ENCODE measurements at regions not wholly inside any gene's neighbourhood (a gene's known extent, or its start where the extent isn't known, plus 50 kb on each side); places are given as distances from the start of the nearest gene placed in this dataset.

DNA sequence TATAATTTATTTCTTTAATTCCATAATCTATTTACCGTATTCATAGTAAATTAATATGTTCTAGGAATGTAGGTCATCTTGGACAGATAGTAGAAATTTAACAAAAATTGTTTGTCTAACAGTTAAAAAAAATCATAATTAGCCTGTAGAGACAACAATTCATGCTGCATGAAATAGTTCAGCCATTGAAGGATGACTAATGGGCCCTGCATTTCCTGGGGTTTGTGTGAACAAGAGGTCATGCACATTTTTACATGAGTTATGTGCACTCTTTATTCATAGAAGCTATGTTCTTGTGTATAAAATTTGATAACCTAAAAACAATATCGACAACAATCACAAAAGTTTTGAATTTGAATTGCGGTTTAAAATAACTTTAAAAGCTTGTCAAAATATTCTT is 1663.6 kb downstream of the SUCLG1 start:
- POLR2A ChIA-PET, result no interaction called here
- ATAC-seq, result peak; percentile 81; the same call in 1 of the 2 replicates
- no peak overlapping the region for H3K27ac ChIP-seq (ENCODE audit: low read length)

DNA sequence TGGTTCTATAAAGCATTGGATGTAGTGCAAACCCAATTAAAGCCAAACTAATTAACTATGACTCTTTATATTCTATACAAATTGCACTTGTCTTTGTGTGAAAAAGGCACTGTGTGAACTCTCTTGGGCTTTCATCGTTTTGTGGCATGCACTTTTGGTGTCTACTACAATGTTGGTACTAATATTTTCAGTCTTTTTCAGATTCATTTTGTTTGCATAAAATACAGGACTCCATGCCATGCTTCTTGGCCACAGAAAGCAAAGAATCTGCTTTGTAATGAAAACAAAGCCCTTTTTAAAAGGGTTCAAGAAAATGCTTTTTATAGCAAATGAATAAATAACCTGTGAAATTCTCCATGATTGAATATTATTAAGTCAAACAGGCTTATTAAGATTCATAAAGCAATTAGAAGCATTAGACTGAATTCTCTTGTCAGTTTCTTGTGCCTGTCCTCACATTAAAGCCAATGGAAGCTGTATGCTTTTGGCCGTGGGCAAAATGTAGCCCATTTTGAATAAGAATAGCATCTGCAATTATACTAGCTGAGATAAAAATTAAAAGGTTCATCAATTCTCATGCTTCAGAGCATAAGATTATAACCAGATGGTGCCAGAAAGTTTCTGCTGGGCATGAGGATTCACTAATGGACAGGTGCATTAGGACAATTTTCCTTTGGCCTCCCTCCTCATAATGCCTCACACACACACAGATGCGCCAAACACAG is 1665.2 kb downstream of the SUCLG1 start:
- intact Hi-C loops (cut with micrococcal nuclease; ENCODE audit: unreplicated experiment) (no loop called here), in situ Hi-C loops (cut with HindIII; ENCODE audit: low pct_unique_long_range_greater_than_20kb, low sequenced_read_pairs) (no loop called here)
- peaks cover 3% of the 10 kb centered on the region; the same call in 1 of the 2 replicates for H3K9me3 ChIP-seq (ENCODE audit: control insufficient read depth, insufficient read depth, low read depth, low read length)
- POLR2A ChIA-PET, result no interaction called here
- no peak for DNase-seq (ENCODE audit: low read depth, low spot score)
- no peak for ATAC-seq
- H3K4me1 ChIP-seq (ENCODE audit: control insufficient read depth, insufficient read depth, low read length), result peaks cover 22% of the 10 kb centered on the region
- TF ChIP-seq SIN3A (IDR thresholded peaks at IDR 0.05; ENCODE audit: borderline replicate concordance, insufficient read depth, low read depth, low read length) (no peak), POLR2AphosphoS5 (IDR thresholded peaks at IDR 0.05; ENCODE audit: low read depth, low read length) (no peak), TCF7L2 (IDR thresholded peaks at IDR 0.05; ENCODE audit: low read depth, low read length) (no peak)
- TF ChIP-seq, protein P1, sequence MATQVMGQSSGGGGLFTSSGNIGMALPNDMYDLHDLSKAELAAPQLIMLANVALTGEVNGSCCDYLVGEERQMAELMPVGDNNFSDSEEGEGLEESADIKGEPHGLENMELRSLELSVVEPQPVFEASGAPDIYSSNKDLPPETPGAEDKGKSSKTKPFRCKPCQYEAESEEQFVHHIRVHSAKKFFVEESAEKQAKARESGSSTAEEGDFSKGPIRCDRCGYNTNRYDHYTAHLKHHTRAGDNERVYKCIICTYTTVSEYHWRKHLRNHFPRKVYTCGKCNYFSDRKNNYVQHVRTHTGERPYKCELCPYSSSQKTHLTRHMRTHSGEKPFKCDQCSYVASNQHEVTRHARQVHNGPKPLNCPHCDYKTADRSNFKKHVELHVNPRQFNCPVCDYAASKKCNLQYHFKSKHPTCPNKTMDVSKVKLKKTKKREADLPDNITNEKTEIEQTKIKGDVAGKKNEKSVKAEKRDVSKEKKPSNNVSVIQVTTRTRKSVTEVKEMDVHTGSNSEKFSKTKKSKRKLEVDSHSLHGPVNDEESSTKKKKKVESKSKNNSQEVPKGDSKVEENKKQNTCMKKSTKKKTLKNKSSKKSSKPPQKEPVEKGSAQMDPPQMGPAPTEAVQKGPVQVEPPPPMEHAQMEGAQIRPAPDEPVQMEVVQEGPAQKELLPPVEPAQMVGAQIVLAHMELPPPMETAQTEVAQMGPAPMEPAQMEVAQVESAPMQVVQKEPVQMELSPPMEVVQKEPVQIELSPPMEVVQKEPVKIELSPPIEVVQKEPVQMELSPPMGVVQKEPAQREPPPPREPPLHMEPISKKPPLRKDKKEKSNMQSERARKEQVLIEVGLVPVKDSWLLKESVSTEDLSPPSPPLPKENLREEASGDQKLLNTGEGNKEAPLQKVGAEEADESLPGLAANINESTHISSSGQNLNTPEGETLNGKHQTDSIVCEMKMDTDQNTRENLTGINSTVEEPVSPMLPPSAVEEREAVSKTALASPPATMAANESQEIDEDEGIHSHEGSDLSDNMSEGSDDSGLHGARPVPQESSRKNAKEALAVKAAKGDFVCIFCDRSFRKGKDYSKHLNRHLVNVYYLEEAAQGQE (IDR thresholded peaks at IDR 0.05; ENCODE audit: insufficient read depth in 1 of 2, low read depth in 2 of 2, low read length in 1 of 2), result no peak
- TF ChIP-seq, protein P2, sequence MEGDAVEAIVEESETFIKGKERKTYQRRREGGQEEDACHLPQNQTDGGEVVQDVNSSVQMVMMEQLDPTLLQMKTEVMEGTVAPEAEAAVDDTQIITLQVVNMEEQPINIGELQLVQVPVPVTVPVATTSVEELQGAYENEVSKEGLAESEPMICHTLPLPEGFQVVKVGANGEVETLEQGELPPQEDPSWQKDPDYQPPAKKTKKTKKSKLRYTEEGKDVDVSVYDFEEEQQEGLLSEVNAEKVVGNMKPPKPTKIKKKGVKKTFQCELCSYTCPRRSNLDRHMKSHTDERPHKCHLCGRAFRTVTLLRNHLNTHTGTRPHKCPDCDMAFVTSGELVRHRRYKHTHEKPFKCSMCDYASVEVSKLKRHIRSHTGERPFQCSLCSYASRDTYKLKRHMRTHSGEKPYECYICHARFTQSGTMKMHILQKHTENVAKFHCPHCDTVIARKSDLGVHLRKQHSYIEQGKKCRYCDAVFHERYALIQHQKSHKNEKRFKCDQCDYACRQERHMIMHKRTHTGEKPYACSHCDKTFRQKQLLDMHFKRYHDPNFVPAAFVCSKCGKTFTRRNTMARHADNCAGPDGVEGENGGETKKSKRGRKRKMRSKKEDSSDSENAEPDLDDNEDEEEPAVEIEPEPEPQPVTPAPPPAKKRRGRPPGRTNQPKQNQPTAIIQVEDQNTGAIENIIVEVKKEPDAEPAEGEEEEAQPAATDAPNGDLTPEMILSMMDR (IDR thresholded peaks at IDR 0.05), result no peak
- CTCF ChIA-PET, result no interaction called here
- H3K27me3 ChIP-seq (ENCODE audit: control insufficient read depth, insufficient read depth, low read length), result no peaks in the 10 kb centered on the region
- H3K36me3 ChIP-seq (ENCODE audit: control insufficient read depth, insufficient read depth, low read length), result no peaks in the 10 kb centered on the region
- H3K4me3 ChIP-seq (ENCODE audit: low read depth in 2 of 2, low read length in 2 of 2), result no peak overlapping the region
- BruUV-seq (replicated peaks), result no TSS peak
- H3K27ac ChIP-seq (ENCODE audit: low read length), result no peak overlapping the region; the same call in 1 of the 2 replicates

More for the DNA sequence above, 1663.6 kb downstream of the SUCLG1 start:
- in situ Hi-C loops (cut with HindIII; ENCODE audit: low pct_unique_long_range_greater_than_20kb, low sequenced_read_pairs) (no loop called here), intact Hi-C loops (cut with micrococcal nuclease; ENCODE audit: unreplicated experiment) (no loop called here)
- no peaks in the 10 kb centered on the region for H3K36me3 ChIP-seq (ENCODE audit: control insufficient read depth, insufficient read depth, low read length)
- peak; percentile 39 for DNase-seq (ENCODE audit: low read depth, low spot score)
- peaks cover 3% of the 10 kb centered on the region; the same call in 1 of the 2 replicates for H3K9me3 ChIP-seq (ENCODE audit: control insufficient read depth, insufficient read depth, low read depth, low read length)
- H3K27me3 ChIP-seq (ENCODE audit: control insufficient read depth, insufficient read depth, low read length), result no peaks in the 10 kb centered on the region
- no TSS peak for BruUV-seq (replicated peaks)
- CTCF ChIA-PET, result no interaction called here
- TF ChIP-seq POLR2AphosphoS5 (IDR thresholded peaks at IDR 0.05; ENCODE audit: low read depth, low read length) (no peak), TCF7L2 (IDR thresholded peaks at IDR 0.05; ENCODE audit: low read depth, low read length) (no peak), SIN3A (IDR thresholded peaks at IDR 0.05; ENCODE audit: borderline replicate concordance, insufficient read depth, low read depth, low read length) (no peak)
- TF ChIP-seq, protein P1 (IDR thresholded peaks at IDR 0.05; ENCODE audit: insufficient read depth in 1 of 2, low read depth in 2 of 2, low read length in 1 of 2), result no peak
- TF ChIP-seq, protein P2 (IDR thresholded peaks at IDR 0.05), result no peak
- no peak overlapping the region for H3K4me3 ChIP-seq (ENCODE audit: low read depth in 2 of 2, low read length in 2 of 2)
- peaks cover 11% of the 10 kb centered on the region for H3K4me1 ChIP-seq (ENCODE audit: control insufficient read depth, insufficient read depth, low read length)

All from Panc1 (cell line).